ENCODE measurements at regions not wholly inside any gene's neighbourhood (a gene's known extent, or its start where the extent isn't known, plus 50 kb on each side); places are given as distances from the start of the nearest gene placed in this dataset.

DNA sequence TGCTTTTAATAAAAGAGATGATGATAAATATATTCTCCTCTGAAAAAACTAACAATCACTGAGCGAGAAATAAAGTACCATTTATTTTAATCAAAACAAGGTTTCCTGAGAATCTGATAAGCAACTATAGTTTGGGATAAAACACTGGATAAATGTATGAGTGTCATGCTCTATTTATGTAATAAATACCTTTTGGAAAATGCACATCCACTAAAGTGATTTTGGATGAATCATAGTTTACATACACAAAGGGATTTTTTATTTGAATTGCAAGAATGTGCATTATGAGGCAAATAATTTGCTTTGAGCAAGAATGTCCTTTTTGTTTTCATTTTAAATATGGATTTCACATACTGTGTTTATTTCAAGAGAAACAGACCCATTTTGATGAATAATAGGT lies 1483.5 kb downstream of the MRPL39 start:
- TF ChIP-seq, protein P1, sequence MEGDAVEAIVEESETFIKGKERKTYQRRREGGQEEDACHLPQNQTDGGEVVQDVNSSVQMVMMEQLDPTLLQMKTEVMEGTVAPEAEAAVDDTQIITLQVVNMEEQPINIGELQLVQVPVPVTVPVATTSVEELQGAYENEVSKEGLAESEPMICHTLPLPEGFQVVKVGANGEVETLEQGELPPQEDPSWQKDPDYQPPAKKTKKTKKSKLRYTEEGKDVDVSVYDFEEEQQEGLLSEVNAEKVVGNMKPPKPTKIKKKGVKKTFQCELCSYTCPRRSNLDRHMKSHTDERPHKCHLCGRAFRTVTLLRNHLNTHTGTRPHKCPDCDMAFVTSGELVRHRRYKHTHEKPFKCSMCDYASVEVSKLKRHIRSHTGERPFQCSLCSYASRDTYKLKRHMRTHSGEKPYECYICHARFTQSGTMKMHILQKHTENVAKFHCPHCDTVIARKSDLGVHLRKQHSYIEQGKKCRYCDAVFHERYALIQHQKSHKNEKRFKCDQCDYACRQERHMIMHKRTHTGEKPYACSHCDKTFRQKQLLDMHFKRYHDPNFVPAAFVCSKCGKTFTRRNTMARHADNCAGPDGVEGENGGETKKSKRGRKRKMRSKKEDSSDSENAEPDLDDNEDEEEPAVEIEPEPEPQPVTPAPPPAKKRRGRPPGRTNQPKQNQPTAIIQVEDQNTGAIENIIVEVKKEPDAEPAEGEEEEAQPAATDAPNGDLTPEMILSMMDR (conservative IDR thresholded peaks at IDR 0.05; ENCODE audit: low read depth, low read length), result no peak
- no peak for DNase-seq (ENCODE audit: low read depth)
- no peak overlapping the region for H3K4me3 ChIP-seq (ENCODE audit: low read depth, low read length)

DNA sequence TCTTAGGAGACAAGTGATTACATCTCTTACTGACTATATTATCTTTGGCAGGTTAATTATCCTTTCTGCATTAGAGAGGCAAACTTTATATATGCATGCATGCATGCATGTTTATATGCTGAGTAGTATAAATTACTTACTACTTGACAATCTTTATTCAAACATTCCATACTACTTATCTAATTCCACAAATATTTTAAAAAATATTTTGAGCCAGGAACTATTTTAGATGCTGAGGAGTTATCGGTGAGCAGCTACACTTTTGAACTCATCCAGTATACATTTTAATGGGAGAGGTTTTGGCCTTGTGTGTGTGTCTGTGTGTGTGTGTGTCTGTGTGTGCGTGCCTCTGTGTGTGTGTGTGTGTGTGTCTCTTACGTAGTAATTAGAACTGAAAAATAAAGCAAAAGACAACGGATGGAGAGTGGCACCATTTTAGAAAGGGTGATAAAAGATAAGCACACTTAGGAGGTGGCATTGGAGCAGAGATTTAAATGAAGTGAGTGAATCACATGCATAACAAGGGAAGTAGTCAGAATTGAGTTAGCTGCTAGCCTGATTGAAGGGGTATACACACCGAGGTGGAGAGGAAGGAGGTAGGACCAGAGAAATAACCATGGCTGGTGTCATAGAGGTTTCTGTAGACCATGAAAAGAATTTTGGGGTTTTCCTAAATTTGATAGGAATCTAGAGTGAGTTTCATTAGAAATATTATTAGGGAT lies 1488.4 kb downstream of the MRPL39 start:
- DNase-seq (ENCODE audit: low read depth), result no peak
- H3K4me3 ChIP-seq (ENCODE audit: low read depth, low read length), result no peak overlapping the region
- TF ChIP-seq, protein P1 (conservative IDR thresholded peaks at IDR 0.05; ENCODE audit: low read depth, low read length), result no peak

DNA sequence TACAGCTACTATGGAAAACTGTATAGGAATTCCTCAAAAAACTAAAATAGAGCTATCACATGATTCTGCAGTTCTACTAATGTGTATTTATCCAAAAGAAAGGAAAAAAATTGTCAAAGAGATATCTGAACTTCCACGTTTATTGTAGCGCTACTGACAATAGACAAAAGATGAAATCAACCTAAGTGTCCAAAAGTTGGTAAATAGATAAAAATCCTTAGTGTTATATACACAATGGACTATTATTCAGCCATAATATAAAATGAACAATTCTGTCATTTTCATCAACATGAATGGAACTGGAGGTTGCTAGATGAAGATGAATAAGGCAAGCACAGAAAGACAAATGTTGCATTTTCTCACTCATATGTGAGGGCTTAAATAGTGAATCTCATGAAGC lies 1492.1 kb downstream of the MRPL39 start:
- TF ChIP-seq, protein P1 (conservative IDR thresholded peaks at IDR 0.05; ENCODE audit: low read depth, low read length), result no peak
- no peak for DNase-seq (ENCODE audit: low read depth)
- H3K4me3 ChIP-seq (ENCODE audit: low read depth, low read length), result no peak overlapping the region

DNA sequence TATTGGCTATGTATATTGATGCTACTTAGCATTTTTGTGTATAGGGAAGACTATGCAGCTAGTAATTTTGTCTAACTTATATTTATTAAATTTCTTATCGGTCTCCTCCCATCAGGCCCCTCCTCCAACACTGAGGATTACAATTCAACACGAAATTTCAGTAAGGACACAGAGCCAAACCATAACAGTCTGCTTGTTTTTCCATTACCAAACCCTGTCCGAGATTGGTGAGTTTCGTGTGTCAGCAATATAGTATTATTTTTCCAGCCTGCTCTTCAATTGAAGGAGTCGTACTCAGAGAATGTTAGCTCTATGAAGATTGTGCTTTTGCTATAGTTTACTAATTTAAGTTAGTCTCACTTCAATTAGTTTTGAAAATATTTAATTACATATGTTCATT lies 1495.3 kb downstream of the MRPL39 start:
- no peak for DNase-seq (ENCODE audit: low read depth)
- TF ChIP-seq, protein P1 (conservative IDR thresholded peaks at IDR 0.05; ENCODE audit: low read depth, low read length), result no peak
- no peak overlapping the region for H3K4me3 ChIP-seq (ENCODE audit: low read depth, low read length)

DNA sequence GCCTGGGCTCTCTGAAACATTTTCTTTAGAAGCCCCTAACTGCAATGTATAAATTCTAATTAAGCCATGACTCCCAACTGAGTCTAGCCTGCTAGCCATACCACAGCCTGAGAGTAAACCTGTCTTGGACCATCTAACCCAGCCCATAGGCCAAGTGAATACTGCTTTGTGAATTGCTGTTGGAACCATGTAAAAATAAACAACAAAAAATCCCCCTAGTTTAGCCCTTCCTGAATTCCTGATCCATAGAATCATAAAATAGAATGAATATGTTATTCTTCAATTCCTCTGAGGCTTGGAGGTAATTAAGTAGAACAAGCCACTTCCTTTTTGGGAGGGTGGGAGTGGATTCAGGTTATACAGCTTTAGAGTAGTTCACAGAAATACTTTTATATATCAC lies 1496.4 kb downstream of the MRPL39 start:
- no peak overlapping the region for H3K4me3 ChIP-seq (ENCODE audit: low read depth, low read length)
- no peak for DNase-seq (ENCODE audit: low read depth)
- TF ChIP-seq, protein P1 (conservative IDR thresholded peaks at IDR 0.05; ENCODE audit: low read depth, low read length), result no peak

DNA sequence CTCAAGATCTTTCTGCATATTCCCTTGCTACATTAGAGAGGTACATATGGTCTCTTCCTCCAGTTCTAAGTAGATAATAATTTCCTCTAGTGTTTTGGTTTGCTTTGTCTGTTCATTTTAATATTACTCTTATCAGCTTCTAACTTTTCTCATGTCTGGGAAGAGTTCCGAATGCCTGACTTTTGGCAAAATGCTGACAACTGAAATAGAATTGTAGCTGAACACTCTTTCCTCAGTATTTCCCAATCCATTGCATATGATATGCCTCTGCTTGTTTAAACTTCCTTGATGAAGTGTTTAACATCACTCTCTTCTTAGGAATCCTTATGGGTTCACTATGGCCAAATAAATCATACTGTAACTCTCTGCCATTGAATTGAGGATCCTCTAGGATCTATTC lies 1510.1 kb downstream of the MRPL39 start:
- no peak for DNase-seq (ENCODE audit: low read depth)
- TF ChIP-seq, protein P1 (conservative IDR thresholded peaks at IDR 0.05; ENCODE audit: low read depth, low read length), result no peak
- H3K4me3 ChIP-seq (ENCODE audit: low read depth, low read length), result no peak overlapping the region

DNA sequence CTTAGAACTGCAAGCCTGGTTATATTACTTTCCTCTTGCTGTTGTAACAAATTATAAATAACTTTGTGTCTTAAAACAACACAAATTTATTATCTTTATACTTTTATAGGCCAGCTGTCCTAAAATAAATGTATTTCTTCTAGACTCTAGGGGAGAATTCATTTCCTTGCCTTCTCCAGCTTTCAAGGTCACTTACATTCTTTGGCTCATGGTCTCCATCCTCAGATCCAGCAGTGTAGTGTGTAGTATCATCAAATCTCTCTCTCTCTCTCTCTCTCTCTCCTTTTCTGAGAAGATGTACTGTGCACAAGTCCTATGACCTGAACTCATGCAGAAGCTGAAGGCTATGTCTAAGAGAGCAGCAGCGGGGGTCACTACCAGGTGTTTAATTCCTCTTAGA lies 1510.6 kb downstream of the MRPL39 start:
- TF ChIP-seq, protein P1 (conservative IDR thresholded peaks at IDR 0.05; ENCODE audit: low read depth, low read length), result no peak
- DNase-seq (ENCODE audit: low read depth), result no peak

More for the DNA sequence above, 1510.6 kb downstream of the MRPL39 start:
- H3K4me3 ChIP-seq (ENCODE audit: low read depth, low read length), result no peak overlapping the region
